ENCODE measurements at regions not wholly inside any gene's neighbourhood (a gene's known extent, or its start where the extent isn't known, plus 50 kb on each side); places are given as distances from the start of the nearest gene placed in this dataset.
"Not testable (repeated sequence)": the region's sequence is repeated elsewhere in the genome, so short reads cannot be mapped to it uniquely, and the experiment has no call there.

DNA sequence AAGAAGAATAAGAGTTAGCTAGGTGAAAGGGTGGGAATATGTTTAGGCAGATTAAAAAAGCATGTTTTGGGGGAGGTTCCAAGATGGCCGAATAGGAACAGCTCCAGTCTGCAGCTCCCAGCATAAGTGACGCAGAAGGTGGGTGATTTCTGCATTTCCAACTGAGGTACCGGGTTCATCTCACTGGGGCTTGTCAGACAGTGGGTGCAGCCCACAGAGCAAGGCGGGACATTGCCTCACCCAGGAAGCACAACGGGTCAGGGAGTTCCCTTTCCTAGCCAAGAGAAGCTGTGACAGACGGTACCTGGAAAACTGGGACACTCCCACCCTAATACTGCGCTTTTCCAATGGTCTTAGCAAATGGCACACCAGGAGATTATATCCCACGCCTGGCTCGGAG, 60.5 kb upstream of the FMOD start:
- H3K9me3 ChIP-seq (replicated peaks; ENCODE audit: control insufficient read depth, insufficient read depth, low read depth, low read length); CTCF ChIA-PET (ENCODE audit: low intra/inter-chr PET ratio); H3K27ac ChIP-seq (ENCODE audit: extremely low read depth, low read depth, low read length); H3K9ac ChIP-seq (ENCODE audit: insufficient read depth in 1 of 2, low read depth in 2 of 2, low read length in 2 of 2); H3K36me3 ChIP-seq (ENCODE audit: control insufficient read depth, insufficient read depth, low read length); H4K20me1 ChIP-seq (replicated peaks; ENCODE audit: control insufficient read depth, insufficient read depth, low read length); BruUV-seq (replicated peaks); FAIRE-seq; H3K4me3 ChIP-seq; ATAC-seq; H3K79me2 ChIP-seq (ENCODE audit: control insufficient read depth, insufficient read depth, low read length); in situ Hi-C loops (cut with MboI); DNase-seq (ENCODE audit: extremely low read depth in 1 of 4, low spot score in 3 of 4); H3K9me1 ChIP-seq (ENCODE audit: control insufficient read depth, insufficient read depth, low read length); H3K4me1 ChIP-seq (replicated peaks in 1 of 2; ENCODE audit: control insufficient read depth in 2 of 2, insufficient read depth in 2 of 2, low read length in 2 of 2); intact Hi-C loops (cut with micrococcal nuclease): not testable (repeated sequence)
- H3K27me3 ChIP-seq (ENCODE audit: control insufficient read depth in 2 of 2, insufficient read depth in 2 of 2, low read length in 2 of 2), result peaks cover 8 to 19% of the 10 kb centered on the region in 2 experiments
- POLR2A ChIA-PET, result interaction anchor here (1.5 kb wide), 1 partner anchor 35 kb away, joined by 3 read pairs; no protein-coding TSS in a partner anchor
- peak overlapping the region; percentile 18; the same call in 1 of the 2 replicates for H3K4me2 ChIP-seq (ENCODE audit: insufficient read depth, low read length)
- peak overlapping the region; percentile 14; the same call in 1 of the 2 replicates for H2AFZ ChIP-seq (ENCODE audit: low read depth, low read length)
- WGBS (ENCODE audit: insufficient coverage, low coverage, missing lambda C conversion rate), result under 1% methylated on average over 8 of the region's 9 CpGs

DNA sequence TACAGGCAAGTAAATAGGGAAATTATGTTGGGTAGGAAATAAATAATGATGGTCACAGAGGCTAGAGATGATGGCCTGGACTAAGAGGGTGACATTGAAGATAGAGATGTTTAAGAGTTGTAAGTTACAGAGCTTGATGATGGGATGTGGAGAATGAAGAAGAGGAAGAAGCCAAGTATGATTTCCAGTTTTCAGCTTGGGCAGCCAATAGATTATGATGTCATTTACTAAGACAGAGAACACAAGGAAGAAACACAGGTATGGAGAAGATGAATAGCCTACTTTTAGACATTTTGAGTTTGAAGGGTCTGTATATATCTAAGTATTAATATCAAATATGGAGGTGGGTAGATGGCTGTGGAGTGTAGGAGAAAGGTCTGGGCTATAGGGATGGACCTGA, 56.0 kb upstream of the PRELP start:
- H4K20me1 ChIP-seq (replicated peaks; ENCODE audit: control insufficient read depth, insufficient read depth, low read length), result no peaks in the 10 kb centered on the region
- CTCF ChIA-PET (ENCODE audit: low intra/inter-chr PET ratio), result no interaction called here
- in situ Hi-C loops (cut with MboI), result no loop called here
- TF ChIP-seq DDX20 (tag; IDR thresholded peaks at IDR 0.05; ENCODE audit: low read depth) (no peak), ZNF785 (CRISPR knock-in tag; IDR thresholded peaks at IDR 0.05) (no peak), ZNF263 (CRISPR knock-in tag; IDR thresholded peaks at IDR 0.05; ENCODE audit: borderline replicate concordance) (no peak), BRCA1 (IDR thresholded peaks at IDR 0.05) (no peak), BRCA1 (CRISPR knock-in tag; IDR thresholded peaks at IDR 0.05) (no peak)
- TF ChIP-seq, protein P1, sequence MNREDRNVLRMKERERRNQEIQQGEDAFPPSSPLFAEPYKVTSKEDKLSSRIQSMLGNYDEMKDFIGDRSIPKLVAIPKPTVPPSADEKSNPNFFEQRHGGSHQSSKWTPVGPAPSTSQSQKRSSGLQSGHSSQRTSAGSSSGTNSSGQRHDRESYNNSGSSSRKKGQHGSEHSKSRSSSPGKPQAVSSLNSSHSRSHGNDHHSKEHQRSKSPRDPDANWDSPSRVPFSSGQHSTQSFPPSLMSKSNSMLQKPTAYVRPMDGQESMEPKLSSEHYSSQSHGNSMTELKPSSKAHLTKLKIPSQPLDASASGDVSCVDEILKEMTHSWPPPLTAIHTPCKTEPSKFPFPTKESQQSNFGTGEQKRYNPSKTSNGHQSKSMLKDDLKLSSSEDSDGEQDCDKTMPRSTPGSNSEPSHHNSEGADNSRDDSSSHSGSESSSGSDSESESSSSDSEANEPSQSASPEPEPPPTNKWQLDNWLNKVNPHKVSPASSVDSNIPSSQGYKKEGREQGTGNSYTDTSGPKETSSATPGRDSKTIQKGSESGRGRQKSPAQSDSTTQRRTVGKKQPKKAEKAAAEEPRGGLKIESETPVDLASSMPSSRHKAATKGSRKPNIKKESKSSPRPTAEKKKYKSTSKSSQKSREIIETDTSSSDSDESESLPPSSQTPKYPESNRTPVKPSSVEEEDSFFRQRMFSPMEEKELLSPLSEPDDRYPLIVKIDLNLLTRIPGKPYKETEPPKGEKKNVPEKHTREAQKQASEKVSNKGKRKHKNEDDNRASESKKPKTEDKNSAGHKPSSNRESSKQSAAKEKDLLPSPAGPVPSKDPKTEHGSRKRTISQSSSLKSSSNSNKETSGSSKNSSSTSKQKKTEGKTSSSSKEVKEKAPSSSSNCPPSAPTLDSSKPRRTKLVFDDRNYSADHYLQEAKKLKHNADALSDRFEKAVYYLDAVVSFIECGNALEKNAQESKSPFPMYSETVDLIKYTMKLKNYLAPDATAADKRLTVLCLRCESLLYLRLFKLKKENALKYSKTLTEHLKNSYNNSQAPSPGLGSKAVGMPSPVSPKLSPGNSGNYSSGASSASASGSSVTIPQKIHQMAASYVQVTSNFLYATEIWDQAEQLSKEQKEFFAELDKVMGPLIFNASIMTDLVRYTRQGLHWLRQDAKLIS (CRISPR knock-in tag; IDR thresholded peaks at IDR 0.05), result no peak
- TF ChIP-seq, protein P2, sequence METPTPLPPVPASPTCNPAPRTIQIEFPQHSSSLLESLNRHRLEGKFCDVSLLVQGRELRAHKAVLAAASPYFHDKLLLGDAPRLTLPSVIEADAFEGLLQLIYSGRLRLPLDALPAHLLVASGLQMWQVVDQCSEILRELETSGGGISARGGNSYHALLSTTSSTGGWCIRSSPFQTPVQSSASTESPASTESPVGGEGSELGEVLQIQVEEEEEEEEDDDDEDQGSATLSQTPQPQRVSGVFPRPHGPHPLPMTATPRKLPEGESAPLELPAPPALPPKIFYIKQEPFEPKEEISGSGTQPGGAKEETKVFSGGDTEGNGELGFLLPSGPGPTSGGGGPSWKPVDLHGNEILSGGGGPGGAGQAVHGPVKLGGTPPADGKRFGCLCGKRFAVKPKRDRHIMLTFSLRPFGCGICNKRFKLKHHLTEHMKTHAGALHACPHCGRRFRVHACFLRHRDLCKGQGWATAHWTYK (CRISPR knock-in tag; IDR thresholded peaks at IDR 0.05), result no peak

More for the DNA sequence above, 56.0 kb upstream of the PRELP start:
- Histone ChIP-seq H3K27ac (ENCODE audit: extremely low read depth, low read depth, low read length) (no peak overlapping the region), H3K9ac (ENCODE audit: insufficient read depth in 1 of 2, low read depth in 2 of 2, low read length in 2 of 2) (no peak overlapping the region), H3K4me3 (no peak overlapping the region), H3K36me3 (ENCODE audit: control insufficient read depth, insufficient read depth, low read length) (no peaks in the 10 kb centered on the region), H3K4me2 (ENCODE audit: insufficient read depth, low read length) (no peak overlapping the region), H3K4me1 (replicated peaks in 1 of 2; ENCODE audit: control insufficient read depth in 2 of 2, insufficient read depth in 2 of 2, low read length in 2 of 2) (no peaks in the 10 kb centered on the region), H3K27me3 (ENCODE audit: control insufficient read depth in 2 of 2, insufficient read depth in 2 of 2, low read length in 2 of 2) (0 out of 5 replicates have a peak, but pooled peaks cover 0 to 3% of the 10 kb centered on the region in 2 experiments), H2AFZ (ENCODE audit: low read depth, low read length) (no peak overlapping the region), H3K9me1 (ENCODE audit: control insufficient read depth, insufficient read depth, low read length) (no peaks in the 10 kb centered on the region), H3K79me2 (ENCODE audit: control insufficient read depth, insufficient read depth, low read length) (no peaks in the 10 kb centered on the region), H3K9me3 (replicated peaks; ENCODE audit: control insufficient read depth, insufficient read depth, low read depth, low read length) (no peaks in the 10 kb centered on the region)
- no peak for ATAC-seq
- no peak for DNase-seq (ENCODE audit: extremely low read depth in 1 of 4, low spot score in 3 of 4)
- POLR2A ChIA-PET, result interaction anchor here (1.0 to 1.2 kb wide), 3 partner anchors 10 to 27 kb away, joined by 3 read pairs; no protein-coding TSS in a partner anchor
- intact Hi-C loops (cut with micrococcal nuclease), result no loop called here
- no peak for FAIRE-seq
- no TSS peak for BruUV-seq (replicated peaks)
